ENCODE measurements at regions not wholly inside any gene's neighbourhood (a gene's known extent, or its start where the extent isn't known, plus 50 kb on each side); places are given as distances from the start of the nearest gene placed in this dataset.

- POLR2A ChIA-PET, result no interaction called here
- no peaks in the 10 kb centered on the region for H3K4me1 ChIP-seq (ENCODE audit: insufficient read depth, low read length)
- Mint-ChIP-seq H3K9me3 (peaks cover 2% of the 10 kb centered on the region), H3K27ac (no peak overlapping the region), H3K4me1 (ENCODE audit: low read depth) (no peaks in the 10 kb centered on the region), H3K4me3 (no peak overlapping the region), H3K27me3 (no peaks in the 10 kb centered on the region), H3K36me3 (ENCODE audit: low read depth) (no peaks in the 10 kb centered on the region)
- H3K27me3 ChIP-seq (ENCODE audit: control insufficient read depth in 1 of 2, insufficient read depth in 2 of 2, low read length in 2 of 2), result no peaks in the 10 kb centered on the region
- intact Hi-C loops (cut with DNase I, micrococcal nuclease), result no loop called here
- CTCF ChIA-PET, result no interaction called here
- ATAC-seq (ENCODE audit: poor library complexity), result no peak
- no peak for DNase-seq
- H3K27ac ChIP-seq (ENCODE audit: low read depth in 1 of 2, low read length in 2 of 2), result no peak overlapping the region
- no peaks in the 10 kb centered on the region for H3K36me3 ChIP-seq (ENCODE audit: insufficient read depth, low read length)
- no peaks in the 10 kb centered on the region for H3K9me3 ChIP-seq (ENCODE audit: control insufficient read depth in 1 of 2, insufficient read depth in 1 of 2, low read length in 2 of 2)
- no peak for TF ChIP-seq CTCF (IDR thresholded peaks at IDR 0.05)
- H3K4me3 ChIP-seq (ENCODE audit: low read length), result no peak overlapping the region
Measured at GRCh38 chr1:79551321-79551720, 544.8 kb upstream of the ADGRL4 start.

- no peaks in the 10 kb centered on the region for H3K36me3 ChIP-seq (ENCODE audit: insufficient read depth, low read length)
- H3K4me3 ChIP-seq (ENCODE audit: low read length), result no peak overlapping the region
- no peaks in the 10 kb centered on the region for H3K9me3 ChIP-seq (ENCODE audit: control insufficient read depth in 1 of 2, insufficient read depth in 1 of 2, low read length in 2 of 2)
- H3K27ac Mint-ChIP-seq, result no peak overlapping the region
- H3K27ac ChIP-seq (ENCODE audit: low read depth in 1 of 2, low read length in 2 of 2), result no peak overlapping the region
- H3K4me3 Mint-ChIP-seq, result no peak overlapping the region
- CTCF ChIA-PET, result no interaction called here
- H3K9me3 Mint-ChIP-seq, result peaks cover 2% of the 10 kb centered on the region
- no peak for TF ChIP-seq CTCF (IDR thresholded peaks at IDR 0.05)
- H3K36me3 Mint-ChIP-seq (ENCODE audit: low read depth), result no peaks in the 10 kb centered on the region
- POLR2A ChIA-PET, result no interaction called here
- DNase-seq (no peak), ATAC-seq (ENCODE audit: poor library complexity) (no peak)
- H3K27me3 ChIP-seq (ENCODE audit: control insufficient read depth in 1 of 2, insufficient read depth in 2 of 2, low read length in 2 of 2), result no peaks in the 10 kb centered on the region
- H3K27me3 Mint-ChIP-seq, result no peaks in the 10 kb centered on the region
- no peaks in the 10 kb centered on the region for H3K4me1 Mint-ChIP-seq (ENCODE audit: low read depth)
- intact Hi-C loops (cut with DNase I, micrococcal nuclease), result no loop called here
- H3K4me1 ChIP-seq (ENCODE audit: insufficient read depth, low read length), result no peaks in the 10 kb centered on the region
Measured at GRCh38 chr1:79550402-79550801, 543.9 kb upstream of the ADGRL4 start.

GRCh38 chr1:79549201-79549600, 542.7 kb upstream of the ADGRL4 start:
- Histone ChIP-seq H3K36me3 (ENCODE audit: insufficient read depth, low read length) (no peaks in the 10 kb centered on the region), H3K4me3 (ENCODE audit: low read length) (no peak overlapping the region), H3K27ac (ENCODE audit: low read depth in 1 of 2, low read length in 2 of 2) (no peak overlapping the region), H3K9me3 (ENCODE audit: control insufficient read depth in 1 of 2, insufficient read depth in 1 of 2, low read length in 2 of 2) (no peaks in the 10 kb centered on the region), H3K4me1 (ENCODE audit: insufficient read depth, low read length) (no peaks in the 10 kb centered on the region), H3K27me3 (ENCODE audit: control insufficient read depth in 1 of 2, insufficient read depth in 2 of 2, low read length in 2 of 2) (no peaks in the 10 kb centered on the region)
- DNase-seq (no peak), ATAC-seq (ENCODE audit: poor library complexity) (no peak)
- TF ChIP-seq CTCF (IDR thresholded peaks at IDR 0.05), result no peak
- ChIA-PET CTCF (no interaction called here), POLR2A (no interaction called here)
- Mint-ChIP-seq H3K27ac (no peak overlapping the region), H3K9me3 (peaks cover 2% of the 10 kb centered on the region), H3K36me3 (ENCODE audit: low read depth) (no peaks in the 10 kb centered on the region), H3K4me3 (no peak overlapping the region), H3K27me3 (no peaks in the 10 kb centered on the region), H3K4me1 (ENCODE audit: low read depth) (no peaks in the 10 kb centered on the region)
- intact Hi-C loops (cut with DNase I, micrococcal nuclease), result no loop called here
